Naive thymus-derived CD4-positive, alpha-beta T cell (primary cell): ENCODE measurements at regions not wholly inside any gene's neighbourhood (a gene's known extent, or its start where the extent isn't known, plus 50 kb on each side); places are given as distances from the start of the nearest gene placed in this dataset.
A peak's percentile ranks its signal among the peaks of the same experiment; 100 is the strongest.
"Not testable (repeated sequence)": the region's sequence is repeated elsewhere in the genome, so short reads cannot be mapped to it uniquely, and the experiment has no call there.

Experiments used
- ATAC-seq: fragments of 150-1000 bp; cut with Tn5 transposase; 2 replicates; pipeline ENCODE4 v1.10.0; 2021; ENCODE audit warnings: mild to moderate bottlenecking, moderate library complexity
- CTCF ChIA-PET: fragments of 350-600 bp; sonication (Branson Sonifier 250); formaldehyde crosslinking; loops from one replicate; lab custom pipeline; 2021; ENCODE audit warnings: antibody characterized with exemption; lab: Charles Lee
- POLR2A ChIA-PET: fragments of 350-600 bp; sonication (Branson Sonifier 250); formaldehyde crosslinking; loops from one replicate; lab custom pipeline; 2021; ENCODE audit warnings: antibody characterized with exemption, inconsistent platforms; lab: Charles Lee
- DNase-seq, 9 donors: peaks; one replicate each; pipeline versions ENCODE4 v3.0.0 to v3.0.0-alpha.2; 2020 to 2022; ENCODE audit warnings: mixed read lengths in 1 of 9
- H3K27ac ChIP-seq: one replicate; pipeline ENCODE4 v1.7.0; 2013; ENCODE audit warnings: mild to moderate bottlenecking, low read depth, low read length, moderate library complexity
- H3K27me3 ChIP-seq, 2 donors: one replicate each; pipeline ENCODE4 v1.7.0; 2013; ENCODE audit warnings: low read length in 2 of 2, mild to moderate bottlenecking in 2 of 2, moderate library complexity in 2 of 2; ENCODE audit not compliant: control insufficient read depth in 2 of 2, insufficient read depth in 2 of 2
- H3K36me3 ChIP-seq, 3 experiments: 1 replicate in 2 of 3; 2 replicates in 1 of 3; pipeline ENCODE4 v1.7.0; 2013; ENCODE audit warnings: low read length in 3 of 3, mild to moderate bottlenecking in 3 of 3, moderate library complexity in 1 of 3; ENCODE audit not compliant: insufficient read depth in 3 of 3, control insufficient read depth in 2 of 3
- H3K4me1 ChIP-seq, 2 donors: one replicate each; pipeline ENCODE4 v1.7.0; 2013; ENCODE audit warnings: low read length in 2 of 2, mild to moderate bottlenecking in 2 of 2, moderate library complexity in 1 of 2; ENCODE audit not compliant: control insufficient read depth in 2 of 2, insufficient read depth in 2 of 2
- H3K4me3 ChIP-seq: 2 replicates; pipeline ENCODE4 v1.7.0; 2013; ENCODE audit warnings: mild to moderate bottlenecking, low read length
- H3K9me3 ChIP-seq, 3 experiments: 1 replicate in 2 of 3; 2 replicates in 1 of 3; pipeline ENCODE4 v1.7.0; 2013; ENCODE audit warnings: low read length in 3 of 3; ENCODE audit not compliant: control insufficient read depth in 2 of 3
- H3K27ac Mint-ChIP-seq, 9 donors: one replicate each; pipeline ENCODE4 v1.8.0; 2020 to 2022; ENCODE audit warnings: mixed read lengths in 9 of 9, mild to moderate bottlenecking in 8 of 9, moderate library complexity in 5 of 9, inconsistent platforms in 2 of 9
- H3K27me3 Mint-ChIP-seq, 5 donors: one replicate each; pipeline ENCODE4 v1.8.0; 2021 to 2022; ENCODE audit warnings: mixed read lengths in 5 of 5, mild to moderate bottlenecking in 1 of 5
- H3K36me3 Mint-ChIP-seq, 5 donors: one replicate each; pipeline ENCODE4 v1.8.0; 2020 to 2022; ENCODE audit warnings: mixed read lengths in 5 of 5, mild to moderate bottlenecking in 3 of 5, inconsistent platforms in 1 of 5
- H3K4me1 Mint-ChIP-seq, 7 donors: one replicate each; pipeline ENCODE4 v1.8.0; 2020 to 2022; ENCODE audit warnings: mixed read lengths in 7 of 7, mild to moderate bottlenecking in 3 of 7, inconsistent platforms in 1 of 7
- H3K4me3 Mint-ChIP-seq, 10 donors: one replicate each; pipeline ENCODE4 v1.8.0; 2020 to 2022; ENCODE audit warnings: mild to moderate bottlenecking in 10 of 10, mixed read lengths in 10 of 10, moderate library complexity in 6 of 10, inconsistent platforms in 2 of 10
- H3K9me3 Mint-ChIP-seq, 11 donors: one replicate each; pipeline ENCODE4 v1.8.0; 2020 to 2022; ENCODE audit warnings: mixed read lengths in 11 of 11, mild to moderate bottlenecking in 4 of 11, inconsistent platforms in 1 of 11, moderate library complexity in 1 of 11
- intact Hi-C, 2 donors: fragments of 100-400 bp; cut with micrococcal nuclease; formaldehyde crosslinking; loops; one replicate each; pipeline ENCODE4 v1.15.1; 2023

- POLR2A ChIA-PET: interaction anchor here (0.5 kb wide), 1 partner anchor 15 kb away, joined by 3 read pairs; no protein-coding TSS in a partner anchor
- no peaks in the 10 kb centered on the region for H3K4me1 Mint-ChIP-seq
Observed at GRCh38 chr7:79647711-79648110, 194.2 kb upstream of the MAGI2 start.

DNA sequence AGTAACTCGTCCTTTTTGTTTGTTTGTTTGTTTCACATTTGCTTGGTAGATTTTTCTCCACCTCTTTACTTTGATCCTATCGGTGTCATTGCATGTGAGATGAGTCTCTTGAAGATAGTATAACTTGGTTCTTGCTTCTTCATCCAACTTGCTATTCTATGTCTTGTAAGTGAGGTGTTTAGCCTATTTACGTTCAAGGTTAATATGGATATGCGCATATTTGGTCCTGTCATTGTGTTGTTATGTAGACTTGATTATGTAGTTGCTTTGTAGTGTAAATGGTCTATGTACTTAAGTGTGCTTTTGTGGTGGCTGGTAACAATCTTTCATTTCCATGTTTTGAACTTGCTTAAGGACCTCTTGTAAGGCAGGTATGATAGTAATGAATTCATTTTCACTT, 192.8 kb upstream of the MAGI2 start:
- Mint-ChIP-seq H3K4me3 (no peak overlapping the region), H3K27ac (peak overlapping the region in 1 of 9 donors; percentile 10), H3K9me3 (peaks cover 0 to 11% (median 0%) of the 10 kb centered on the region in 11 donors), H3K27me3 (peaks cover 0 to 8% (median 0%) of the 10 kb centered on the region in 5 donors), H3K36me3 (no peaks in the 10 kb centered on the region), H3K4me1 (no peaks in the 10 kb centered on the region)
- Histone ChIP-seq H3K36me3 (no peaks in the 10 kb centered on the region), H3K27ac (no peak overlapping the region), H3K27me3 (no peaks in the 10 kb centered on the region), H3K4me3 (no peak overlapping the region), H3K9me3 (no peaks in the 10 kb centered on the region), H3K4me1 (no peaks in the 10 kb centered on the region)
- ChIA-PET CTCF (no interaction called here), POLR2A (no interaction called here)
- intact Hi-C loops: no loop called here
- ATAC-seq: no peak
- no peak for DNase-seq

More at GRCh38 chr7:79647711-79648110, 194.2 kb upstream of the MAGI2 start:
- Histone ChIP-seq H3K4me3 (no peak overlapping the region), H3K4me1 (no peaks in the 10 kb centered on the region), H3K9me3 (no peaks in the 10 kb centered on the region), H3K36me3 (no peaks in the 10 kb centered on the region), H3K27ac (no peak overlapping the region), H3K27me3 (no peaks in the 10 kb centered on the region)
- intact Hi-C loops: no loop called here
- no peak for DNase-seq
- no peaks in the 10 kb centered on the region for H3K36me3 Mint-ChIP-seq
- H3K4me3 Mint-ChIP-seq: no peak overlapping the region
- peaks cover 0 to 5% (median 0%) of the 10 kb centered on the region in 11 donors for H3K9me3 Mint-ChIP-seq
- ATAC-seq: no peak
- no peak overlapping the region for H3K27ac Mint-ChIP-seq
- H3K27me3 Mint-ChIP-seq: peaks cover 0 to 8% (median 0%) of the 10 kb centered on the region in 5 donors
- CTCF ChIA-PET: no interaction called here

- ATAC-seq: no peak
- H3K4me3 ChIP-seq: no peak overlapping the region
- intact Hi-C loops: no loop called here
- Mint-ChIP-seq H3K4me3 (no peak overlapping the region), H3K9me3 (peaks cover 0 to 4% (median 0%) of the 10 kb centered on the region in 11 donors), H3K27me3 (no peaks in the 10 kb centered on the region), H3K27ac (no peak overlapping the region), H3K4me1 (no peaks in the 10 kb centered on the region), H3K36me3 (no peaks in the 10 kb centered on the region)
- ChIA-PET CTCF (no interaction called here), POLR2A (no interaction called here)
- H3K9me3 ChIP-seq: no peaks in the 10 kb centered on the region
- no peak overlapping the region for H3K27ac ChIP-seq
- H3K27me3 ChIP-seq: no peaks in the 10 kb centered on the region
- no peak for DNase-seq
- H3K36me3 ChIP-seq: no peaks in the 10 kb centered on the region
- H3K4me1 ChIP-seq: no peaks in the 10 kb centered on the region
Observed at GRCh38 chr7:79636849-79637248, 183.4 kb upstream of the MAGI2 start.

- POLR2A ChIA-PET, H3K9me3 Mint-ChIP-seq, H3K4me3 ChIP-seq, H3K27me3 Mint-ChIP-seq, H3K36me3 Mint-ChIP-seq, intact Hi-C loops, CTCF ChIA-PET, H3K4me1 Mint-ChIP-seq, ATAC-seq, H3K9me3 ChIP-seq, DNase-seq, H3K27me3 ChIP-seq, H3K36me3 ChIP-seq, H3K4me1 ChIP-seq, H3K27ac ChIP-seq, H3K4me3 Mint-ChIP-seq, H3K27ac Mint-ChIP-seq: not testable (repeated sequence)
Observed at GRCh38 chr7:79625921-79626320, 172.5 kb upstream of the MAGI2 start.

DNA sequence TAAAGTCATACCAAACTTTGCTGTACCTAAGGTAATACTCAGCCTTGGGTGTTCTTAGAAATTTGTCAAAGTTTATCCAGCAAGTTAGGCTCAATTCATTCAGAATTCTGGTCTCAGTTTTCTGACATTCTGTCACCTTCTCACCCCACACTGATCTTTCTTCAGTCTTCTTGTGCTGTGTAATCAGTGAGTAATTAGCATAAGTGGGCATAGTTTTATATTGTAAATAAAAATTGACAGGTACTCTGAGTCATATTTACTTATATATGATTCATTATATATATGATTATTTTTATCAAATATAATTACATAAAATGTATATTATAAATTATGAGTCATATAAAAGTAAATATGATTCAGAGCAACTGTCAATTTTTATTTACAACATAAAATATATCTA, 170.9 kb upstream of the MAGI2 start:
- CTCF ChIA-PET: no interaction called here

GRCh38 chr7:79622781-79623180, 169.3 kb upstream of the MAGI2 start:
- no peaks in the 10 kb centered on the region for H3K9me3 Mint-ChIP-seq
- CTCF ChIA-PET: no interaction called here
- H3K27me3 ChIP-seq: no peaks in the 10 kb centered on the region
- no peaks in the 10 kb centered on the region for H3K36me3 ChIP-seq
- H3K4me1 Mint-ChIP-seq: no peaks in the 10 kb centered on the region
- H3K4me1 ChIP-seq: no peaks in the 10 kb centered on the region
- H3K27me3 Mint-ChIP-seq: no peaks in the 10 kb centered on the region
- DNase-seq (no peak), ATAC-seq (no peak)
- H3K4me3 Mint-ChIP-seq: no peak overlapping the region
- H3K36me3 Mint-ChIP-seq: no peaks in the 10 kb centered on the region
- no peak overlapping the region for H3K4me3 ChIP-seq
- no peak overlapping the region for H3K27ac Mint-ChIP-seq
- no peak overlapping the region for H3K27ac ChIP-seq
- POLR2A ChIA-PET: no interaction called here
- no peaks in the 10 kb centered on the region for H3K9me3 ChIP-seq
- intact Hi-C loops: no loop called here

More for the DNA sequence above, 170.9 kb upstream of the MAGI2 start:
- no peak overlapping the region for H3K4me3 Mint-ChIP-seq
- no peak overlapping the region for H3K27ac Mint-ChIP-seq
- Histone ChIP-seq H3K27me3 (no peaks in the 10 kb centered on the region), H3K27ac (no peak overlapping the region), H3K9me3 (no peaks in the 10 kb centered on the region), H3K4me3 (no peak overlapping the region), H3K4me1 (no peaks in the 10 kb centered on the region), H3K36me3 (no peaks in the 10 kb centered on the region)
- no peaks in the 10 kb centered on the region for H3K36me3 Mint-ChIP-seq
- H3K4me1 Mint-ChIP-seq: no peaks in the 10 kb centered on the region
- H3K9me3 Mint-ChIP-seq: peaks cover 0 to 1% (median 0%) of the 10 kb centered on the region in 11 donors
- POLR2A ChIA-PET: no interaction called here
- DNase-seq (no peak), ATAC-seq (no peak)
- no peaks in the 10 kb centered on the region for H3K27me3 Mint-ChIP-seq
- intact Hi-C loops: no loop called here

DNA sequence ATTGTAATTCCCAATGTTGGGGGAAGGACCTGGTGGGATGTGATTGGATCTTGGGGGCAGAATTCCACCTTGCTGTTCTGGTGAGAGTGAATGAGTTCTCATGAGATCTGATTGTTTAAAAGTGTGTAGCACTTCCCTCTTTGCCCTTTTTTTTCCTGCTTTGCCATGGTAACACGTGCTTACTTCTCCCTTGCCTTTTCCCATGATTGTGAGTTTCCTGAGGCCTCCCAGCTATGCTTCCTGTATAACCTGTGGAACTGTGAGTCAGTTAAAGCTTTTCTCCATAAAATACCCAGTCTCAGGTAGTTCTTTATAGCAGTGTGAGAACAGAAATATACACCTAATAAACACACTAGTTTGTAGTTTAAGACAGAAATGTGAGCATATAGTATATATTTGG, 166.8 kb upstream of the MAGI2 start:
- intact Hi-C loops: no loop called here
- ChIA-PET POLR2A (no interaction called here), CTCF (no interaction called here)

More for the DNA sequence above, 166.8 kb upstream of the MAGI2 start:
- Histone ChIP-seq H3K4me1 (no peaks in the 10 kb centered on the region), H3K27ac (no peak overlapping the region), H3K36me3 (no peaks in the 10 kb centered on the region), H3K27me3 (no peaks in the 10 kb centered on the region), H3K4me3 (no peak overlapping the region), H3K9me3 (no peaks in the 10 kb centered on the region)
- H3K36me3 Mint-ChIP-seq: no peaks in the 10 kb centered on the region
- peaks cover 0 to 4% (median 0%) of the 10 kb centered on the region in 11 donors for H3K9me3 Mint-ChIP-seq
- ATAC-seq (no peak), DNase-seq (no peak)
- H3K4me3 Mint-ChIP-seq: no peak overlapping the region
- H3K4me1 Mint-ChIP-seq: no peaks in the 10 kb centered on the region
- H3K27ac Mint-ChIP-seq: no peak overlapping the region
- H3K27me3 Mint-ChIP-seq: no peaks in the 10 kb centered on the region
